GM19025 (cell line): ENCODE measurements at regions not wholly inside any gene's neighbourhood (a gene's known extent, or its start where the extent isn't known, plus 50 kb on each side); places are given as distances from the start of the nearest gene placed in this dataset.

ENCODE experiments used
- ATAC-seq: cut with Tn5 transposase; IDR thresholded peaks from one replicate; pipeline ENCODE4 v1.9.1; 2021; ENCODE audit warnings: mild to moderate bottlenecking, low read depth, moderate library complexity; ENCODE audit not compliant: unreplicated experiment

DNA sequence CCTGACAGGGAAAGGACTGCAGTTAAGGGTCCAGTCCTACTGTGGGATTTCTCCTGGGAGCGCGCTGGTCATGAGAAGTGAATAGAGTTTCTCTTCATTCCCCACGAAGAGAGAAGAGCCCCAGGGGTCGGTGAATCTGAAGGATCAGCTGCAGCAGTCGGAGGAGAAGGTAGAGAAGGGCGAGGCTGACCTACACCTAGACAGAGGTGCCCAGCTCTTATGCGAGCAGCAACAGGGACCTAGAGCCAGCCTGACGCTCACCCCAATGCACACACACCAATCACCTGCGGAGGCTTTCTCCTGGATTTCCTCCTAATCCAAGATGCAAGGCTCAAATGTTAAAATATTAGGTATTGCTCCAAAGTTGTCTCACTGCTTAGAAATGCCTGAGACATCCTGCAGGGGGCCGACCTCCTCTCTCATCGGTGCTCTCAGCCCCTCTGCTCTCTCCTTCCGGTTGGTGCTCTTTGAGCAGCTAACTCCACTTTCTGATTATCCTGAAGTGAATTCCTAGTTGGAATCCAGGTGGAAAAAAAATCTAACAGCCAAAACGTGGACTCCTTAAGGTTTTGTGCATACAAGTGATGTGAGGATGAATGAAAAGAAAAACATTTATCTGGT, 176.4 kb downstream of the AHR start:
- ATAC-seq = no peak

GRCh38 chr7:17477182-17477581, 178.7 kb downstream of the AHR start:
- ATAC-seq = no peak

- ATAC-seq = no peak
These were observed 182.7 kb downstream of the AHR start for GRCh38 chr7:17481118-17481517.

- ATAC-seq = no peak
These were observed 186.9 kb downstream of the AHR start for GRCh38 chr7:17485368-17485767.

- no peak for ATAC-seq
These were observed 187.5 kb downstream of the AHR start for GRCh38 chr7:17485904-17486303.

DNA sequence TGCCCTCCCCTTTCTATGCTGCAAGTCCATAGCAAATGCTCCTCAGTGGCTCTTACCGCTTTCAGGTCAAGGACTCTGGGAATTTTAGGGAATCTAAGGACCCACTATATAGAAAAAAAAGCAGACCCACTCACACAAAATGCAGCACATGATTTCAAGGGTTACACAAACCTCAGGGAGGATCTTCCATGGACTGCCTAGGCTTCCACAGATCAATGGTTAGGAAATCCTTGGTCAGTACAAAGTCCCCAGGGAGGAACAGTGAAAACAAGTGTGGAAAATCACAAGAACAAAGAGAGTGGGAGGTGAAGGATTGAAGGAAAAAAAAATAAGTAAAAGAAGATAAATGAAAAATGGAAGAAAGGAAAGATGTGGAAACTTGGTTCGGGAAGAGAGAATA, 188.4 kb downstream of the AHR start:
- no peak for ATAC-seq

DNA sequence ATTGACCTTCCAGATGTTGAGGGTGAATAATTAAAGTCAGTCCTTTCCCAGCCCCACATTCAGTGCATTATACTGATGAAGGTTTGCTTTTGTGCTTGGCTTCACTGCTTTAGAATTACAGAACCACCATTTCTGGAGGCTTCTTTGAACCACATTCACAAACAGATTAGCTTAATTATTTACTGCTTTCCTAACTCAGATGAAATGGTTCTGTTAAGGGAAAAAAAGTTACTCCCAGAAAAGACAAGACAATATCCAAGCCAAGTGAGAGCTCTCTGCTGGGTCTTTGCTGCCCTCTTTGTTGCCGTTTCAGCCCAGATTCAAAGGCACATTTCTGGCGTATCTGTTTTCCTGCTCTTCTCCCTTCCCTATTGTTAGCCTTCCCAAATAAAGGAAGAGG, 188.9 kb downstream of the AHR start:
- ATAC-seq = no peak

GRCh38 chr7:17488829-17489228, 190.4 kb downstream of the AHR start:
- ATAC-seq = no peak

- no peak for ATAC-seq
These were observed 191.5 kb downstream of the AHR start for GRCh38 chr7:17489961-17490360.

- ATAC-seq = no peak
These were observed 192.4 kb downstream of the AHR start for GRCh38 chr7:17490825-17491224.

GRCh38 chr7:17492437-17492836, 194.0 kb downstream of the AHR start:
- peak; percentile 42 for ATAC-seq

- ATAC-seq = no peak
These were observed 195.0 kb downstream of the AHR start for GRCh38 chr7:17493446-17493845.

DNA sequence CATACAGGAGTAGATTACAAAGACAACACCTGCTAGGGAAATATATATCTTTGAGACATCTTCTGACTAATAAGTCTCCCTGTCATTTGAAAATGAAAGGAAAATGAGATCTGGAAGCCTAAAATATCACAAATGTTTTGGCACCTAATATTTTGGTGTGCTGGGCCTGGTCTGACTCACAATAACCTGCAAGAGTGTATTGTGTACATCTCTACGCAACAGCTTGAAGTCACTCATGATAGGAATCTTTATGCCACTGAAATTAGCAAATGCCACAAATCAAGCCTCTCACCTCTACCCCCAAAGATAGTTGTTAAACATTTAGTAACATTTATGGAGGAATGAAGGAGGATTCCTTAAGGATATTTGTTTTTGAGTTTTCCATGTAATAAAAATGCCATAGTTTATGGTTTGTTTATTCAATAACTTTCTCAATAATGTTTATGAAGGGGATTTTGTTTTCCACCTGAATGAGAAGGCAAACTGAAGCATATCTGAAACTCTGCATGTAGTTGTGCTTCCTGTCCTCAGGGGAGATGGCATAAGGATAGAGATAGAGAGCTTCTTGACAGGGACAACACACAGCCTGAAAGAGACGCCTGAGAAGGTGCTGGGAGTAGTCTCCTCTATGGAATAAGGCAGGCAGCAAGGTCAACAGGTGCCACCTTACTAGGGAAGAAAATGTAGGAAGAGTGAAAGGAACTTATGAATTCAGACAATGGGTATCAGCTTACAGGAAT, 197.4 kb downstream of the AHR start:
- peak; percentile 36 for ATAC-seq

GRCh38 chr7:17497136-17497535, 198.7 kb downstream of the AHR start:
- ATAC-seq = no peak

DNA sequence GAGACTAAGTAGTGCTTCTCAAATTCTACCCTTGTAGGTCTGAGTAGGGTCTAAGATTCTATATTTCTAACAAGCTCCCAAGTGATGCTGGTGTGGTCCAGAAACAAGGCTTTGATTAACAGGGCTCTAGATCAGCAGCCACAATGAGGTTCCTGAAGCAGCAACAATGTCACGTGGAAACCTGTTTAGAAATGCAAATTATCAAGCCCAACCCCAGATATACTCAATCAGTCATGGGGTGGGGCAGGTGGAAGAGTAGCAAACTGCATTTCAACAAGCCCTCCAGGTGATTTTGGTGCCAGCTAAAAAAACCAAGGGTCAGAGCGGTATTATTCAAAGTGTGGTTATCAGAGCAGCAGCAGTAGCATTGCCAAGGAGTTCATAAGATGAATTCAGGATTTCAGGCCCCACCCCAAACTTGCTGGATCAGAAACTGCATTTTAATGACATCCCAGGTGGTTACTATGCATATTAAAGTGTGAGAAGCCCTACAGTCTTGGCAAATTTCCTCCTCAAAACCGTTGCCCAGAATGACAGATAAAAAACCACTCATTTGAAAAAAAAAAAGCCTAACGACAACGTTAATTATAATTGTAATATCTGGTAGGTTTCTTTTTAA, 199.2 kb downstream of the AHR start:
- no peak for ATAC-seq

DNA sequence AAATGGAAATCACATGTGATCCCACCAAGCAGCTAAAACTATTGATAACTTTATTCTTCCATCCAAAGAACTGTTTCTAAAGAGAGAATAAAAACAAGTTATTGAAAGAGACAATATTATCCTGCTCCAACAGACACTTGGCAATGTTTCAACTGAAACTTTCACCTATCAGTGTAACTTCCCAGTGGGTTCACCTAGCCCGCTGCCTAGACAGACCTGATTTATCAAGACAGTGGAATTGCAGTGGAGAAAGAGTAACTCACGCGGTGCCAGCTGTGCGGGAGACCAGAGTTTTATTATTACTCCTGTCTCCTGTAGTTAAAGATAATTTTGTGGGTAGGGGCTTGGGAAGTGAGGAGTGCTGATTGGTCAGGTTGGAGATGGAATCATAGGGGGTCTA, 199.8 kb downstream of the AHR start:
- ATAC-seq = no peak

- no peak for ATAC-seq
These were observed 202.3 kb downstream of the AHR start for GRCh38 chr7:17500736-17501135.

DNA sequence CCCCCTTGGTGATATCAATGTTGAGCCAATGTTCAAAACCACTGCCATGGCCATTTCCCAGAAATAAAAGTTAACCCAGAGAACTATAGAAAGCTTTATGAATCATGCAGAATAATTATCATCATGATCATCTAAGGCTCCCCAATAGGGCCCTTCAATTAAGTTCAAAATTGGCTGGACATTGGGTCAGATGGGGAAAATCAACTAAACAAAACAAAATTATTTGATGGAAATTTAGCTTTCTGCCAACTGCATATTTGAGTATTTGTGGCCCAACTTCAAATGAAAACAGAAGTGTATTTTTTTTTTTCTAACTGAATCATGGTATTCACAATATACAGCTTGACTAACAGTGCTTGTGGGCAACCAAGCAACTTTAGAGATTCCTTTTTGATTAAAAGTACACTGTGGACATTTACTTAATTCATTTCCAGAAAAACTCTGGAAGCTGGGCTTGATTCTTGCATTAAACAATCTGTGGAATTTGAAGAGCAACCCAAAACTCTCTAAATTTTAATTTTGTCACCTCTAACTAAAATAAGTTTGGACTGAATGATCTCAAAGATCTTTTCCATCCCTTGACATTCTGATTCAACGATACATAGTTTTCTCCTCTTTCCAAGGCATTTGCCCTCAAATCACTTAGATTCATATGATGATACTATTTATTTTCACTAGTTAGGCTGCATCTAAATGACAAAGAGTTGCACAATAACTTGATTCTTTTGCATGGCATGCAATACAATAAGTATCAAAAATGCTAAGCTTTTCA, 203.2 kb downstream of the AHR start:
- no peak for ATAC-seq

- no peak for ATAC-seq
These were observed 204.0 kb downstream of the AHR start for GRCh38 chr7:17502213-17503060.

DNA sequence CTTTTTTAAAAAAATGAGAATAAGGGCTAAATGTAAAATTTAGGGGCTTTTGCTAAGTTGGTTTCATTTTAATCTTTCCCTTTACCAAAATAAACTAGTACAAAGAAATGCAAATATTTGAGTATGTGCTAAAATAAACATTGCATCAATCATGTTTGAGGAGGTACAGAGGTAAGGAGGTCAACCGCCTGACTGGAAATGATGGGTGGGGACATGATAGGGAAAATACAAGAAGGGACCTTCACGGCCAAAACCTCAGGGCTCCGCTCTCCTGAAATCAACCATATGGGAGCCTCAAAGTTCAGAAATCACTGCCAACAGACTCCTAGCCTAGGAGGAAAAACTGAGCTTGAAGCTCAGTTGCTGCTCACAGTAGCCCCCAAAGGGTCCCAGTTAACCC, 207.6 kb downstream of the AHR start:
- peak; percentile 91 for ATAC-seq
